ENCODE measurements at regions not wholly inside any gene's neighbourhood (a gene's known extent, or its start where the extent isn't known, plus 50 kb on each side); places are given as distances from the start of the nearest gene placed in this dataset.

GRCh38 chr13:106683179-106683578 is 115.2 kb upstream of the ARGLU1 start:
- no peak for TF ChIP-seq CTCF (IDR thresholded peaks at IDR 0.05; ENCODE audit: extremely low read depth in 1 of 2, insufficient read depth in 1 of 2, low read depth in 1 of 2, low read length in 2 of 2)
- TF ChIP-seq GATA2 (IDR thresholded peaks at IDR 0.05; ENCODE audit: insufficient read depth, insufficient read length, low read depth, low read length): no peak
- TF ChIP-seq EZH2 (IDR thresholded peaks at IDR 0.05; ENCODE audit: borderline replicate concordance, low read depth, low read length, severe bottlenecking): no peak
- no peak for TF ChIP-seq POLR2A (IDR thresholded peaks at IDR 0.05; ENCODE audit: low read depth, low read length)
- no peak for TF ChIP-seq POLR2AphosphoS5 (IDR thresholded peaks at IDR 0.05; ENCODE audit: insufficient read depth, low read depth, low read length)
